ENCODE measurements at regions not wholly inside any gene's neighbourhood (a gene's known extent, or its start where the extent isn't known, plus 50 kb on each side); places are given as distances from the start of the nearest gene placed in this dataset.

GRCh38 chr11:134864968-134865305, 452.9 kb upstream of the B3GAT1 start:
- no peak for DNase-seq (ENCODE audit: low spot score)
- intact Hi-C loops (cut with DNase I) = no loop called here
- 68% methylated on average over 6 of the region's 6 CpGs for WGBS

GRCh38 chr11:134864233-134864967, 452.4 kb upstream of the B3GAT1 start:
- H3K9me3 ChIP-seq = no peaks in the 10 kb centered on the region
- no peaks in the 10 kb centered on the region for H3K36me3 ChIP-seq
- no peak overlapping the region for H3K4me3 ChIP-seq
- intact Hi-C loops (cut with DNase I) = no loop called here
- no peak for DNase-seq (ENCODE audit: low spot score)
- no peaks in the 10 kb centered on the region for H3K4me1 ChIP-seq (replicated peaks)
- H3K27ac ChIP-seq = no peak overlapping the region
- no peak for TF ChIP-seq POLR2A (IDR thresholded peaks at IDR 0.05)
- no peaks in the 10 kb centered on the region for H3K27me3 ChIP-seq (replicated peaks; ENCODE audit: insufficient read depth)
- 93% methylated on average over 23 of the region's 23 CpGs for WGBS

More at GRCh38 chr11:134864968-134865305, 452.9 kb upstream of the B3GAT1 start:
- H3K27me3 ChIP-seq (replicated peaks; ENCODE audit: insufficient read depth) = no peaks in the 10 kb centered on the region
- H3K9me3 ChIP-seq = no peaks in the 10 kb centered on the region
- H3K27ac ChIP-seq = no peak overlapping the region
- TF ChIP-seq CTCF (IDR thresholded peaks at IDR 0.05) = no peak
- TF ChIP-seq POLR2AphosphoS5 (IDR thresholded peaks at IDR 0.05) = no peak
- TF ChIP-seq POLR2A (IDR thresholded peaks at IDR 0.05) = no peak
- H3K4me3 ChIP-seq = no peak overlapping the region
- H3K36me3 ChIP-seq = no peaks in the 10 kb centered on the region
- H3K4me1 ChIP-seq (replicated peaks) = no peaks in the 10 kb centered on the region

- WGBS = 27% methylated on average over 9 of the region's 9 CpGs
- DNase-seq (ENCODE audit: low spot score) = no peak
- H3K27ac ChIP-seq = no peak overlapping the region
- intact Hi-C loops (cut with DNase I) = no loop called here
- H3K4me1 ChIP-seq (replicated peaks) = no peaks in the 10 kb centered on the region
- TF ChIP-seq POLR2A (IDR thresholded peaks at IDR 0.05) = no peak
- no peak for TF ChIP-seq CTCF (IDR thresholded peaks at IDR 0.05)
- TF ChIP-seq POLR2AphosphoS5 (IDR thresholded peaks at IDR 0.05) = no peak
- H3K9me3 ChIP-seq = no peaks in the 10 kb centered on the region
- H3K27me3 ChIP-seq (replicated peaks; ENCODE audit: insufficient read depth) = no peaks in the 10 kb centered on the region
- no peak overlapping the region for H3K4me3 ChIP-seq
- H3K36me3 ChIP-seq = no peaks in the 10 kb centered on the region
Observed at GRCh38 chr11:134863294-134863693, 451.3 kb upstream of the B3GAT1 start.

GRCh38 chr11:134862587-134863195, 450.6 kb upstream of the B3GAT1 start:
- Histone ChIP-seq H3K9me3 (no peaks in the 10 kb centered on the region), H3K4me3 (no peak overlapping the region), H3K27me3 (replicated peaks; ENCODE audit: insufficient read depth) (no peaks in the 10 kb centered on the region), H3K36me3 (no peaks in the 10 kb centered on the region), H3K4me1 (replicated peaks) (no peaks in the 10 kb centered on the region), H3K27ac (no peak overlapping the region)
- no peak for TF ChIP-seq CTCF (IDR thresholded peaks at IDR 0.05)
- 62% methylated on average over 10 of the region's 10 CpGs for WGBS
- intact Hi-C loops (cut with DNase I) = no loop called here
- DNase-seq (ENCODE audit: low spot score) = no peak

GRCh38 chr11:134862105-134862502, 450.1 kb upstream of the B3GAT1 start:
- Histone ChIP-seq H3K4me1 (replicated peaks) (no peaks in the 10 kb centered on the region), H3K36me3 (no peaks in the 10 kb centered on the region), H3K27ac (no peak overlapping the region), H3K4me3 (no peak overlapping the region), H3K9me3 (no peaks in the 10 kb centered on the region), H3K27me3 (replicated peaks; ENCODE audit: insufficient read depth) (no peaks in the 10 kb centered on the region)
- intact Hi-C loops (cut with DNase I) = no loop called here
- DNase-seq (ENCODE audit: low spot score) = no peak
- 20% methylated on average over 5 of the region's 5 CpGs for WGBS
- no peak for TF ChIP-seq CTCF (IDR thresholded peaks at IDR 0.05)
- TF ChIP-seq POLR2A (IDR thresholded peaks at IDR 0.05) = no peak
- TF ChIP-seq POLR2AphosphoS5 (IDR thresholded peaks at IDR 0.05) = no peak

Measured in prostate gland (tissue), 2 donors.